ENCODE measurements at regions not wholly inside any gene's neighbourhood (a gene's known extent, or its start where the extent isn't known, plus 50 kb on each side); places are given as distances from the start of the nearest gene placed in this dataset.

DNA sequence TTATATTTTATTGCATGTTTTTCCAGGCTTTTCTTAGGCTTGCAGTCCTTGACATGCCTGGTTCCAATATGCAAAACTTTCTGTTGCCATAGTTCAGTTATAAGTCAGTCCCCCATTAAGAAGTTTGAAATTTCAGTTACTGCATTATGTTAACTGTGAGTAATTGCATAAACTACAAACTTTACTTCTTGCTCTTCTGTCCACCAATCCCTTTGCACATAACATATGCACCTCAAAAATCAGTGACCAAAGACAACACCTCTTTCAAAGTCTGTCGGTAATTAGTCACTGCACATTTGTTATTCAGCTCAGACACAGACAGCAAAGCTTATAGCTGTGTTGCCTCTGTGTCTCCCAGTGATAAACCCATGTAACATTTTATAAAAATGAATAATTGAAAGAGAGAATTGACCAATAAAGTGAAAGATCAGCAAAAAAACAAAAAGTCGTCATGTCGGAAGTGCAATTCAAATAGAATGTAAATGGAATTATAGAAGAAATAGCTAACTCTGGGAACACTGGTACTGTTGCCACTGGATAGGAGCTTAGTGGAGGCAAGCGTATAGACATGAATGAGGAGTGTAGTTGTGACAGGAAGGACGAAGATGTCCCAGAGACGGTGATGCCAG, 50.3 kb upstream of the BTBD3 start:
- H3K79me2 ChIP-seq (ENCODE audit: low read length): no peaks in the 10 kb centered on the region
- H2AFZ ChIP-seq (ENCODE audit: low read depth, low read length): no peak overlapping the region
- no peak overlapping the region for H3K9ac ChIP-seq (ENCODE audit: low read length)
- no peak overlapping the region for H3K4me3 ChIP-seq (ENCODE audit: low read length)
- H4K20me1 ChIP-seq (ENCODE audit: insufficient read depth, low read length): no peaks in the 10 kb centered on the region
- no peak overlapping the region for H3K4me2 ChIP-seq (ENCODE audit: low read length)
- H3K9me3 ChIP-seq (ENCODE audit: insufficient read depth, low read length): no peaks in the 10 kb centered on the region
- no peaks in the 10 kb centered on the region for H3K4me1 ChIP-seq (ENCODE audit: low read length)
- H3K36me3 ChIP-seq (replicated peaks; ENCODE audit: low read depth, low read length): no peaks in the 10 kb centered on the region
- no peaks in the 10 kb centered on the region for H3K27me3 ChIP-seq (ENCODE audit: low read depth, low read length)
- H3K27ac ChIP-seq (ENCODE audit: low read length): no peak overlapping the region
- TF ChIP-seq, protein P1, sequence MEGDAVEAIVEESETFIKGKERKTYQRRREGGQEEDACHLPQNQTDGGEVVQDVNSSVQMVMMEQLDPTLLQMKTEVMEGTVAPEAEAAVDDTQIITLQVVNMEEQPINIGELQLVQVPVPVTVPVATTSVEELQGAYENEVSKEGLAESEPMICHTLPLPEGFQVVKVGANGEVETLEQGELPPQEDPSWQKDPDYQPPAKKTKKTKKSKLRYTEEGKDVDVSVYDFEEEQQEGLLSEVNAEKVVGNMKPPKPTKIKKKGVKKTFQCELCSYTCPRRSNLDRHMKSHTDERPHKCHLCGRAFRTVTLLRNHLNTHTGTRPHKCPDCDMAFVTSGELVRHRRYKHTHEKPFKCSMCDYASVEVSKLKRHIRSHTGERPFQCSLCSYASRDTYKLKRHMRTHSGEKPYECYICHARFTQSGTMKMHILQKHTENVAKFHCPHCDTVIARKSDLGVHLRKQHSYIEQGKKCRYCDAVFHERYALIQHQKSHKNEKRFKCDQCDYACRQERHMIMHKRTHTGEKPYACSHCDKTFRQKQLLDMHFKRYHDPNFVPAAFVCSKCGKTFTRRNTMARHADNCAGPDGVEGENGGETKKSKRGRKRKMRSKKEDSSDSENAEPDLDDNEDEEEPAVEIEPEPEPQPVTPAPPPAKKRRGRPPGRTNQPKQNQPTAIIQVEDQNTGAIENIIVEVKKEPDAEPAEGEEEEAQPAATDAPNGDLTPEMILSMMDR (IDR thresholded peaks at IDR 0.05; ENCODE audit: low read depth, low read length): no peak
- no peak for TF ChIP-seq EZH2phosphoT487 (IDR thresholded peaks at IDR 0.05; ENCODE audit: low read depth)

All from OCI-LY3 (cell line).